Ovary (tissue), 7 donors: ENCODE measurements at regions not wholly inside any gene's neighbourhood (a gene's known extent, or its start where the extent isn't known, plus 50 kb on each side); places are given as distances from the start of the nearest gene placed in this dataset.
A peak's percentile ranks its signal among the peaks of the same experiment; 100 is the strongest.

Source experiments
- DNase-seq, 5 donors: peaks; one replicate each; pipeline ENCODE4 v3.0.0-alpha.2; 2019 to 2020
- H3K27ac ChIP-seq, 2 donors: fragments of 200-600 bp; one replicate each; pipeline versions ENCODE4 v1.5.1 to v1.8.0; 2019 to 2022
- H3K27me3 ChIP-seq: fragments of 200-600 bp; one replicate; pipeline ENCODE4 v1.8.0; 2022
- H3K36me3 ChIP-seq: fragments of 200-600 bp; sonication (generic); one replicate; pipeline ENCODE4 v1.5.1; 2019
- H3K4me1 ChIP-seq: one replicate; pipeline ENCODE4 v1.8.1; 2013; ENCODE audit warnings: mild to moderate bottlenecking, moderate library complexity; ENCODE audit not compliant: insufficient read depth
- H3K4me3 ChIP-seq: fragments of 200-600 bp; sonication (generic); one replicate; pipeline ENCODE4 v1.5.1; 2017
- H3K9me3 ChIP-seq, 2 donors: fragments of 200-600 bp in 1 of 2; sonication (generic) in 1 of 2; one replicate each; pipeline versions ENCODE4 v1.5.1 to v1.8.1; 2013 to 2019; ENCODE audit warnings: mild to moderate bottlenecking in 1 of 2, moderate library complexity in 1 of 2
- EP300 ChIP-seq: sonication (generic); formaldehyde crosslinking; IDR thresholded peaks from one replicate; pipeline ENCODE4 v1.6.1; 2017; ENCODE audit warnings: antibody characterized with exemption
- POLR2A ChIP-seq: fragments of 450-650 bp; IDR thresholded peaks from one replicate; pipeline ENCODE4 v1.6.1; 2017; ENCODE audit warnings: antibody characterized with exemption, mild to moderate bottlenecking, moderate library complexity
- WGBS, 3 donors: extraction: QIAGEN DNeasy Blood & Tissue Kit in 1 of 3; methylation state at CpG; one replicate each; pipeline versions ENCODE4 v1.1.5 to v1.1.7; 2013 to 2017; 5-methylcytosine and 5-hydroxymethylcytosine counted together
- intact Hi-C, 4 donors: fragments of 100-400 bp; cut with DNase I; formaldehyde crosslinking; loops; one replicate each; pipeline versions ENCODE4 v1.11.0 to v1.15.1; 2022 to 2023
- TF ChIP-seq, protein P1 (sequence below), 3 donors: fragments of 450-650 bp in 2 of 3; fragments of 200-600 bp in 1 of 3; IDR thresholded peaks; one replicate each; pipeline versions ENCODE4 v1.5.1 to v1.8.0; 2016 to 2022; ENCODE audit warnings: antibody characterized with exemption in 3 of 3, mild to moderate bottlenecking in 1 of 3
- donor health status: DM: no; HTN: no; CAD: no; lungs with moderate emphysema.
- donor health status: DM: no; HTN: no; CAD: no.
- donor health status: Bipolar disorder and iron deficiency.
- donor health status: DM: no; HTN: no; CAD: no.
- donor health status: DM: yes; HTN: yes; CAD: no.

DNA sequence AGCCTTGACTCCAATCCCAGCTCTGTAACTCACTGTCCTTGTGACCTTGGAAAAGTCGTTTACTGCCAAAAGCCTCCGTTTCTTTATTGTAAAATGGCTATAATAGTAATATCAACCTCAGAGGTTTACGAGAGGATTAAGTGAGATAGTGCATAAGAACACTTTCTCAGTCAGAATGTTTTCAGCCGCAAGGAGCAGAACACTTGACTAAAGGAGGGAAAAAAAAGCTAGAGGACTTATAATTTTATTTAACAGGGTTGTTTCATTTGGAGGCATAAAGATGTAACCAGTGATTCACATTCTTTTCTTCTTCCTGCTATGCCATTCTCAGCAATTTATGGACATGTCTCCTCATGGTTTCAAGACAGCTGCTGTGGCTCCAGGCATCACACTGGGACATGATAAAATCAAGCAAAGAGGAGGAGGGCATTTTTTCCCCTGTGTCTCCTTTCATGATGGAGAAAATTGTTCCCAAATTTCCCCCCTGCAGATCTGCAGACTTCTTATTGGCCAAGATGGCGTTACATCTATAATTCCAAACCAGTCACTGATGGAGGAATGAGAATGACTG lies 143.0 kb upstream of the PTPN1 start:
- no peaks in the 10 kb centered on the region for H3K9me3 ChIP-seq
- no peak for DNase-seq
- TF ChIP-seq EP300: no peak
- TF ChIP-seq POLR2A: no peak
- TF ChIP-seq, protein P1, sequence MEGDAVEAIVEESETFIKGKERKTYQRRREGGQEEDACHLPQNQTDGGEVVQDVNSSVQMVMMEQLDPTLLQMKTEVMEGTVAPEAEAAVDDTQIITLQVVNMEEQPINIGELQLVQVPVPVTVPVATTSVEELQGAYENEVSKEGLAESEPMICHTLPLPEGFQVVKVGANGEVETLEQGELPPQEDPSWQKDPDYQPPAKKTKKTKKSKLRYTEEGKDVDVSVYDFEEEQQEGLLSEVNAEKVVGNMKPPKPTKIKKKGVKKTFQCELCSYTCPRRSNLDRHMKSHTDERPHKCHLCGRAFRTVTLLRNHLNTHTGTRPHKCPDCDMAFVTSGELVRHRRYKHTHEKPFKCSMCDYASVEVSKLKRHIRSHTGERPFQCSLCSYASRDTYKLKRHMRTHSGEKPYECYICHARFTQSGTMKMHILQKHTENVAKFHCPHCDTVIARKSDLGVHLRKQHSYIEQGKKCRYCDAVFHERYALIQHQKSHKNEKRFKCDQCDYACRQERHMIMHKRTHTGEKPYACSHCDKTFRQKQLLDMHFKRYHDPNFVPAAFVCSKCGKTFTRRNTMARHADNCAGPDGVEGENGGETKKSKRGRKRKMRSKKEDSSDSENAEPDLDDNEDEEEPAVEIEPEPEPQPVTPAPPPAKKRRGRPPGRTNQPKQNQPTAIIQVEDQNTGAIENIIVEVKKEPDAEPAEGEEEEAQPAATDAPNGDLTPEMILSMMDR (IDR thresholded peaks at IDR 0.05): no peak
- H3K4me3 ChIP-seq: no peak overlapping the region
- H3K27ac ChIP-seq: no peak overlapping the region
- H3K27me3 ChIP-seq: no peaks in the 10 kb centered on the region
- WGBS, 3 donors: 28 to 57% (median 50%) methylated on average over 5 of the region's 5 CpGs
- no peaks in the 10 kb centered on the region for H3K4me1 ChIP-seq
- intact Hi-C loops: no loop called here
- no peaks in the 10 kb centered on the region for H3K36me3 ChIP-seq

DNA sequence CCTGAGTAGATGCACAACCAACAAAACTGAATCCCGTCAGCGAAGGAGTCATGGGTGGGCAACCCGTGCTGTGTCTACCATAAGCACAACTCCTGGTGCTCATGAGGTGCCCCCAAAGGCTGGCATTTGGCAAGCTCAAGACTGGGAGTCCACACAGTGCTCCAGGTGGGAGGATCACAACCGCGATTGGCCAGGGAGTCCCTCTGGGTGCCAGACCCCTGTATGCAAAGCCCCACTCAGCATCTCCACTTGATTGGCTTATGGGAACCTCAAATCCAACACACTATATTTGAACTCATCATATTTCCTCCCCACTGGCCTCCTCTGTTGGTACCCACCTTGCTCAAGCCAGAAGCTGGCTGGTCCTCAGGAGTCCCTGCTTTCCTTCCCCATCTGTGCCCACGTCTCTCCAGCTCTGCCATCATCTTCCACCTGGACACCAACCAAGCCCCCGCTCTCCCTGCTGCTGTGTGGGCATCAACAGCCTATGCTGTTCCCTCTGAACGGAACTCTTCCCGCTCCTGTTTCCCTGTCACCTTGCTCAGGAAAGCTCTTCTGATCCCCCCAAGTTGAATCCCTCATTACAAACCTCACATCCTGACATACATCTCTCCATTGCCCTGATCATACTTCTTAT lies 142.3 kb upstream of the PTPN1 start:
- peak in 1 of 5 donors; percentile 16 for DNase-seq
- Histone ChIP-seq H3K27ac (no peak overlapping the region), H3K4me3 (no peak overlapping the region), H3K9me3 (no peaks in the 10 kb centered on the region), H3K27me3 (no peaks in the 10 kb centered on the region), H3K36me3 (no peaks in the 10 kb centered on the region), H3K4me1 (no peaks in the 10 kb centered on the region)
- TF ChIP-seq, protein P1 (IDR thresholded peaks at IDR 0.05): no peak
- intact Hi-C loops: no loop called here
- WGBS, 3 donors: 86 to 95% (median 94%) methylated on average over 9 of the region's 9 CpGs

DNA sequence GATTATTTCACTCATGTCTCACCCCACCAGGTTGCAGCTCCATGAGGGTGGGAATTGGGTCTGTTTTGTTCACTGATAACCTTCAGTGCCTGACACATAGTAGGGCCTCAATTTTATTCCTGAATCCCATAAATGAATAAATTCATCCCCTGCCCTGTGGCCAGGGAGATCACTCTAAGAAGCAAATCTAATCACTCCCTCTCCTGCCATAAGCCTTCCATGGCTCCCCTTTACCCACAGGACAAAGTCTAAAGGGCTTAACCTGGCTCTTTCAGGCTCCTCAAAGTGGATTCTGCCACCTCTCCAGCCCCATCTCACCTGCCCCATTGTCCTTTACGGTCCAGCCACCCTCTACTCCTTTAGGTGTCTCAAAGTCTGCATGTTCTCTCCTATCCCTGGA lies 141.8 kb upstream of the PTPN1 start:
- intact Hi-C loops: no loop called here
- Histone ChIP-seq H3K27ac (no peak overlapping the region), H3K36me3 (no peaks in the 10 kb centered on the region), H3K27me3 (no peaks in the 10 kb centered on the region), H3K9me3 (no peaks in the 10 kb centered on the region), H3K4me1 (no peaks in the 10 kb centered on the region), H3K4me3 (no peak overlapping the region)
- DNase-seq: no peak
- TF ChIP-seq POLR2A: no peak
- TF ChIP-seq, protein P1 (IDR thresholded peaks at IDR 0.05): no peak
- no peak for TF ChIP-seq EP300
- 89 to 90% (median 89%) methylated on average over 1 of the region's 1 CpG for WGBS, 3 donors

DNA sequence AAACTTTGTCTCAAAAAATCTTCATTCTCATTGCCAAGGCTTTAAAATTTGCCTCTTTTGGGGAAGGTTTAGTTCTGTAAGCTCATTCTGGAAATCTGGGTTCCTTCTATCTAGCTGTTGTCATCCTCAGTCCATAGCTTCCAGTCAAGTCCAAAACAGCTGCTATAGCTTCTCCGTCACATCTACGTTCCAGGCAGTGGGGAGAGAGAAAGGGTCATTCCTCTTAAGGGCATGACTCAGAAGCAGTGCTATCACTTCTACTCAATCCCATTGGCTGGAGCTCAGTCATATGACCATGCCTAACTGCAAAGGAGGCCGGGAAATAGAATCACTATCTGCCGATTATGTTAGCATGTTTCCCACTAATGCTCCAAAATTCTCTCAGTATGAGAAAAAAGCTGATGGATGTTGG lies 141.4 kb upstream of the PTPN1 start:
- Histone ChIP-seq H3K27ac (no peak overlapping the region), H3K4me3 (no peak overlapping the region), H3K4me1 (no peaks in the 10 kb centered on the region), H3K36me3 (no peaks in the 10 kb centered on the region), H3K27me3 (no peaks in the 10 kb centered on the region), H3K9me3 (no peaks in the 10 kb centered on the region)
- 53 to 58% (median 56%) methylated on average over 4 of the region's 4 CpGs for WGBS, 3 donors
- intact Hi-C loops: no loop called here
- no peak for TF ChIP-seq EP300
- TF ChIP-seq, protein P1 (IDR thresholded peaks at IDR 0.05): no peak
- no peak for TF ChIP-seq POLR2A
- no peak for DNase-seq
